ENCODE measurements at regions not wholly inside any gene's neighbourhood (a gene's known extent, or its start where the extent isn't known, plus 50 kb on each side); places are given as distances from the start of the nearest gene placed in this dataset.
"Not testable (repeated sequence)": the region's sequence is repeated elsewhere in the genome, so short reads cannot be mapped to it uniquely, and the experiment has no call there.

- H3K4me3 ChIP-seq (ENCODE audit: low read depth, low read length): no peak overlapping the region
- no peak for TF ChIP-seq CTCF (IDR thresholded peaks at IDR 0.05; ENCODE audit: low read depth, low read length)
Measured at GRCh38 chr6:147950623-147950987, 392.0 kb upstream of the SASH1 start.

- H3K4me3 ChIP-seq (ENCODE audit: low read depth, low read length): no peak overlapping the region
- no peak for TF ChIP-seq CTCF (IDR thresholded peaks at IDR 0.05; ENCODE audit: low read depth, low read length)
Measured at GRCh38 chr6:147951726-147952125, 390.9 kb upstream of the SASH1 start.

GRCh38 chr6:147954938-147955337 is 387.7 kb upstream of the SASH1 start:
- no peak for TF ChIP-seq CTCF (IDR thresholded peaks at IDR 0.05; ENCODE audit: low read depth, low read length)
- H3K4me3 ChIP-seq (ENCODE audit: low read depth, low read length): no peak overlapping the region

- TF ChIP-seq CTCF (IDR thresholded peaks at IDR 0.05; ENCODE audit: low read depth, low read length): no peak
- no peak overlapping the region for H3K4me3 ChIP-seq (ENCODE audit: low read depth, low read length)
Measured at GRCh38 chr6:147958683-147959082, 384.0 kb upstream of the SASH1 start.

- TF ChIP-seq CTCF (IDR thresholded peaks at IDR 0.05; ENCODE audit: low read depth, low read length): no peak
- H3K4me3 ChIP-seq (ENCODE audit: low read depth, low read length): no peak overlapping the region
Measured at GRCh38 chr6:147961481-147962141, 381.0 kb upstream of the SASH1 start.

GRCh38 chr6:147965448-147965847 is 377.2 kb upstream of the SASH1 start:
- H3K4me3 ChIP-seq (ENCODE audit: low read depth, low read length): not testable (repeated sequence)

- no peak overlapping the region for H3K4me3 ChIP-seq (ENCODE audit: low read depth, low read length)
- TF ChIP-seq CTCF (IDR thresholded peaks at IDR 0.05; ENCODE audit: low read depth, low read length): no peak
Measured at GRCh38 chr6:147970970-147971369, 371.7 kb upstream of the SASH1 start.

GRCh38 chr6:147972448-147972847 is 370.2 kb upstream of the SASH1 start:
- no peak for TF ChIP-seq CTCF (IDR thresholded peaks at IDR 0.05; ENCODE audit: low read depth, low read length)
- no peak overlapping the region for H3K4me3 ChIP-seq (ENCODE audit: low read depth, low read length)

Data from WI38 (cell line).